ENCODE measurements at regions not wholly inside any gene's neighbourhood (a gene's known extent, or its start where the extent isn't known, plus 50 kb on each side); places are given as distances from the start of the nearest gene placed in this dataset.

DNA sequence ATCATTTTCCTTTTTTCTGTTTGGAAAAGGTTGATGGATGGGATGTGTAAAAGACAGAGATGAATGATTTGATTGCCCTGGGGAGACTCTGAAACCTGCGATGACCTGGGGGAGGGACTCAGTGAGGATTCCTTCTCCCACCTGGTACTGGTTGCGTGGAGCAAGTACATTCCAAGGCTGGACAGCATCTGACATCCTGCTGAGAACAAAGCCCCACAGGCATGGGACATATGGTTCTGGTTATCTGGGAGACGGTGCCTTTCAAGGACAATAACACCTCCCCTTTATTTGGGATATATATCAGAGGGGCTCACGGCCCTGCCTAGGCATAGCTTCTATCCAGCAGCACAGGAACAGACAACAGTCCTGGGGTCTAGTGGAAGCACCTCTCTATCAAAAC is 527.8 kb downstream of the METTL15 start:
- no peak for DNase-seq

DNA sequence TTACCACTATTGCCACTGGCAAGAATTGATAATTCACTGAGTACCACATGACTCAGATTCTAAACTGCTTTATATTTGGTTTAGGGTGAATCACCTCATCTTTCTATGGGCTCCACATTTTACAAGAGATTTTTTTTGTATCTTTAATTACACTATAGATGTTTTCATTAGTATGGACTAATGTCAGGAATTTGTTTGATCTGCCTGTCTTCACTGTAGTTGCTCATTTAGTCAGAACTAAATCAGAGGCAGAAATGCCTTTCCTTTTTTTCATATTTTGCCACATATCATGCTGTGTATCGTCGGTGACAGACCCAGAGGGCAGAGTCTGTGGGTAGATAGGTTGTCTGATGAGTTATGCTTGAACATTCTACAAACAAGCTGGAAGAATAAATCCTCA is 524.1 kb downstream of the METTL15 start:
- DNase-seq, result no peak

DNA sequence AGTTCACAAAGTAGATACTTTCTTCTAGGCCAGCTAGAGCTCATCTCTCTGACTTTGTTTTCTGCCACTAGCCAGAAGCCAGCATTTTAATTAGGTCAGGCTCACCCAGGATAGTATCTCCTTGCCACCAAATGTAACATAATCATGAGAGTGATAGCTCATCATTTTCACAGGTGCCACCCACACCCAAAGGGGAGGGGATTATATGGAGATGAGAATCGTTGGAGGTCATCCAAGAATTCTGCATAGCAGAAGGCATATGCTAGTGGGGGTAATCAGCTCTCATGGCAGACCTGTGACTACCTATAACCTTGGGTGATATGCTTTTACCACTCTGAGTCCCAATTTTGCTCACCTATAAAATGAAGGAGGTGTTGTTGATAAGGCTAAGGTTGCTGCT is 523.0 kb downstream of the METTL15 start:
- DNase-seq, result no peak

- no peak for DNase-seq
Measured at GRCh38 chr11:28629235-28629634, 521.0 kb downstream of the METTL15 start.

DNA sequence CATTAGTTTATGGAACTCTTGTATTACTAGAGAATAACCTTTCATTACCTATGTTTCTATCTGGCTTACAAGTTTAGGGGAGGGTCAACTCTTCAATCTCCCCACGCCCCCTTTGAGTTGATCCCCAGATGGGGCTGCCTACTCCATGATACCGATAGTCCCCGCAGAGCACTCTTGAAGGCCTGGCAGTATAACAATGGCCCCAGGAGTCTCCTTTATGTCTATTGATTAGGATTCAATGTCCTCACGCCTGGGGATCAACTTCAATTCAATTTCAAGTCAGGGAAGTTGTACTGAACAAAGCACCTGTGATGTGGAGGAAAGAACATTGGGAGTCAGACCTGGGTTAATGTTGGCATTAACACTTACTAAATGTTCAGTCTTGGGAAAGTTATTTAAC is 520.2 kb downstream of the METTL15 start:
- no peak for DNase-seq

DNA sequence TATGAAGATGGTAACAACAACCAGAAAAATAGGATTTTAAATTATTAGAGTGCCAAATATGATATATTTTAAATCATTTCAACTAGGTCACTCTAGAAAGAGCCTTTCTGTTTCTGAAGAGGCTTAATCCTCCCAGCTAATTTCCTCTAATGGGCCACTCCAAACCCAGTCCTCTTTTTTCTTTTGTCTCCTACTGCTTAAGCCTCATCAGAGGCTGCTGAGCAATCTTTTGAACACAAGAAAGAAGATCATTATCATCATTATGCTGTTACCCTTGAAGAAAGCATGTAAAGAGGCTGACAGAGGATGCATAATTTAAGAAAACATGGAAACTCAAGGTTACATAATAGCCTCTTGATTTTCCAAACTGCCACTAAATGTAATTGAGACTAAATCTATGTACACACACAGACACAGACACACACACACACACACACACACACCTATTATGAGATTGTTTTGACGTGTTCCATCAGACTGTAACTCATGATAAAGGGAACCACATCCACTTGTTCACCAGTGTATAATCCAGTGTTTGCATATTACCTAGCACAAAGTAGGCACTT is 519.6 kb downstream of the METTL15 start:
- no peak for DNase-seq

- DNase-seq, result no peak
Measured at GRCh38 chr11:28625532-28625931, 517.3 kb downstream of the METTL15 start.

DNA sequence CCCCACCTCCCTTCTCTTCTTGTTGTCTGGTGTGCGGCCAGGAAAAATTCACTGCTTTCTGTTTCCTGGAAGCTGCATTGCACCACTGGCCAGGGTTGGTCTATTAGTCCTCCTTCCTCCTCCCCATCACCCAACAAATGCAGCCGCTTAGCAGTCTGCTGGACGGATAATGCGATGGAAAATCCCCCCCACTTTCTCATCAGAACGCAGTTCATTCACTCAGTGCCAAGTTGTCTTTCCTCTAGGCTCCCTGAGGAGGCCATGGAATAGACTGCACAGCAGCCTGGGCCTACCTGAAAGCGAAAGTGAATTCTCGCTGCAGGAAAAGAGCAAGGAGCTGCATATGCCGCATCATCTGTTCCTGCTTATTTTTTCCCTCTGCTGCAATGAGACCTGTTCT is 513.6 kb downstream of the METTL15 start:
- DNase-seq, result no peak

DNA sequence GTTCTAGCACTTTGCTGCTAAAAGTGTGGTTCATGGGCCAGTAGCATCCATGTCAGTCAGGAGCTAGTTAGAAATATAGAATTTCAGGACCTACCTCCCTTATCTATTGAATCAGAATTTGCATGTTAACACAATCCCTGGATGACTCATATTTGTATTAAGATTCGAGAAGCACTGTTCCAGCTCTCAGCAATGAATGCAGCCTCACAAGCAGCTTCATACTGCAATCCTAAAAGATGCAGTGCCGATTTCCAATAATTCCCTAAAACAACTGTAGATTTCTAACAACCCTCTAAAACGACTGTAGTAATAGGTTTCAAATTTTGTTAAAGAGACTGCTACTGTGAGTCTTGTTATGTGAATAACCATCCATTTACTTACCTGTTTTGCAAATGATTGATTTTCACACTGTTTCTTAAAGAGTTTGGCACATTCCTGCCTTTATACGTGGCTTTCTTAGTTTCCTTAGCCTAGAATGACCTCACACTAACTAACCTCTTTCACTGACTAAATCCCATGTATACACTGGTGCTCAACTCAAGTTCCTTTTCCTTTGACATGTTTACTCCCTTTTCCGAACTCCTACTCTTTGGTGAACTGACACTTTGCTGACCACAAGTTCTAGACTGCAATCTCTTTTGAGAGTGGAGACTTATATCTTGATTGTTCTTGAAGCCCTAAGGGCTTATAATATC is 511.8 kb downstream of the METTL15 start:
- DNase-seq, result no peak

DNA sequence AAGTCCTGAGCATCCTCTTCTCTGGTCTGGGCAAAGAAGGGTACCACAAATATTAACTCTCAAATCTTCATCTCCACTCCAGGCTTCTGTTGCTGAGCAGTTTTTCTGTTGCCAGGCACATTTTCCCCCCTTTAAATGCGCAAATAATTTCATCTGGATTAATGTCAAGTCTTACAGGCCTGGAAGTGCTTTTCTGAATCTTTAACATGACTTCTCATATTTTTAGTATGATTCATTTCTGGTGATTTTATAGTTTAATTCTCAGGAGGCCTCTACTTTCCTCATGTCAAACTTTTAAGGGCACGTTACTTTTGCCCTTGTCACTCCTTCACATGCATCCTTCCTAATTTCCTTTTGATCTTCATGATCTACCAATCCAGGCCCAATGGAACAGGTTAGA is 510.2 kb downstream of the METTL15 start:
- no peak for DNase-seq

DNA sequence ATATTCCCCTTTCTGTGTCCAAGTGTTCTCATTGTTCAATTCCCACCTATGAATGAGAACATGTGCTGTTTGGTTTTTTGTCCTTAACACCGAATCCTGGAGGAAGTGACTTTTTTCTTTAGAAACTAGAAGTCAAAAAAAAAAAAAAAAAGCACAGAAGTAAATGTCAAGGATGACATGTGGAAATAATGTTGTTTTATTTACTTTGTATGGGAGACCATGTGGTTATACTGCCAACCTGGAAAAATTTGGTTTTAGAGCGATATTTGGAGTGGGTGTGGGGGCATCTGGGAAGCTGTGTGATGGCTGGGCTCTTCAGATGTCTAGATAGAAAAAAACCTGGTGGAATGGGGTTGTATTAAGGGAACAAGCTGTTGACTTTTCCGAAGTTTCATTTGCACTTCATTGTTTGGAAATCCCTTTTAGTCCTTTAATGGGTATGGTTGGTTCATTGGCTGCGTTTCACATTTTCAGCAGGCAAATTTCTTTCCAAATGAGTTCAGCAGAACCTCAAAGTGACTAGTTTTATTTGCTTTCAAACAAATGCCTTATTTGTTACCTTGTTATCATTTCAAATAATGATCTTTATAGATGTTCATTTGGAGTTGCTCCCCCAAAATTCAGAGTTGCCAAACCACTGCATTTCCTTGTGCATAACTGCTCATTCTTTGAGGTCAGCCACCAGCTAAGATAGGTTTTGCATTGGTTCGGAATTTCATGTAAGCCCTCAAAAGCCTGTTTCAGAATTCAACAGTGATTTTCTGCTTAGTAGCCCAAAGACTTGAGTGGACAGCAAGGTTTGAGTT is 508.2 kb downstream of the METTL15 start:
- DNase-seq, result no peak

DNA sequence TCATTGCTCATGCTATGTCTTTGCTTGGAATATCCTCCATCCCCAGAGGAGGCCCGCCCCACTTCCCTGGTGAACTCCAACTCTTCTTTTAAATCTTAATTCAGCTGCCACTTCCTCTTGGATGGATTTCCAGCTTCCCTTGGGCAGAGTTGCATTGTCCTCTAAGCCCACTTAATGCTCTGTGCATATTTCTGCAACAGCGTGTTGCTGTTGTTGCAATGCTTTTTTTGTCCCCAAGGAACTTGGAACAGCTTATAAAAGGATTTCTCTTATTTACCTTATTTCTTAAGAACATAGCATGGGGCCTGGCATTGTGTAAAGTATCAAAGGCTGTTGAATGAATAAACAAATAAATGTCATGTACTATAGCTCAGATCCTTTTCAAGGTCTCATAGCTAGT is 507.4 kb downstream of the METTL15 start:
- no peak for DNase-seq

DNA sequence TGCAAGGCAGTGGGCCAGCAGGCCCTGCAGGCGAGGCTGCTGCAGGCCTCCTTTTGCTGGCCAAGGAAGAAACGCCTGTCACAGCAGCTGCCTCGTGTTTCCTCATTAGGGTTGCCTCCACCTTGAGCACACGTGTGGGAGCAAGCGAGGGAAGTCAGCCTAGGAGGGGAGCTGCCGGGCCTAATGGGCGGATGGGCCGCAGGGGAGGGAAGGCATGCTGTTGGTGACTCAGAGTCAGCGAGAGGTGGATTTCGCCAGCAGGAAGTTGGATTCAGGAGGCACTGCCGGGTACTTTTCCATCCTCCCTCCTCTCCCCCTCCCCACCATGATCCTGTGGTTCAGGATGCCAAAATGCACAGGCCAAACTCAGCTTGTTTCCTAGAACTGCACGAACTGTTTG is 498.7 kb downstream of the METTL15 start:
- DNase-seq, result no peak

GRCh38 chr11:28599656-28600055 is 491.5 kb downstream of the METTL15 start:
- no peak for DNase-seq

GRCh38 chr11:28598531-28598930 is 490.3 kb downstream of the METTL15 start:
- no peak for DNase-seq

DNA sequence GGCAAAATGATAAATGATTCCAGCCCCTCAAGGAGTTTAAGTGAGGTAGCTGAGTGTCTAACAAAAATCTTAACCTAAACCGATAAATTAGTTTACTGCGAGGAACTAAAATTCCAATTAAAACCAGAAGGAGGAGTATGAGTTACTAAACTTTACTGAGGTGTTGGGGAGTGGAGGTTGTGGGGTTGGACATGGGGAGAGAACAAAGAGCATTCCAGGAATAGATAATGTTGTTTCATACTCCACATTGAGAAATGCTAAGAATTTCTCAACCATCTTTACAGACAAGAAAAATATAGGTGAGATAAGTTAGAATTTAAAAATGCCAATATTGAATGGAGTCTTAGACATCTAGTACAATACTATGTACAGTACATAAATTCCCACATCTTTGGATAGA is 488.6 kb downstream of the METTL15 start:
- no peak for DNase-seq

DNA sequence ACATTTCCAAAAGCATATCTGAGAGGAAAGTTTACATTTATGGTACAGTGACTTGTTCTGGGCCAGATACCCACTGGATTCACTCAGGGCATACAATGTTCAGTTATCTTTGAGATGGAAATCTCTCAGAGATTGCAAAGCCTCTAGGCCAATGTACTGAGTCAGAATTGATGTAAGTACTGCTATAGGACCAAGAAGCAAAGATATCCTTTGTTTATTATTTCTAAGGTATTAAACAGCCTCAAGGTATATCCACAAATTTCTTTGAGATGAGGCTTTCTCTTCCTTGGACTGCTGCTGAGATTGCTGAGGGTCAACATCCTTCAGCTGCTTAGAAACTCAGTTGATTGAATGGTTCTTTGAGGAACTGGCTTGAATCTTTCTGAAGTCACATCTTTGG is 484.0 kb downstream of the METTL15 start:
- no peak for DNase-seq

GRCh38 chr11:28584992-28585391 is 476.8 kb downstream of the METTL15 start:
- DNase-seq, result no peak

GRCh38 chr11:28582506-28582905 is 474.3 kb downstream of the METTL15 start:
- DNase-seq, result no peak

DNA sequence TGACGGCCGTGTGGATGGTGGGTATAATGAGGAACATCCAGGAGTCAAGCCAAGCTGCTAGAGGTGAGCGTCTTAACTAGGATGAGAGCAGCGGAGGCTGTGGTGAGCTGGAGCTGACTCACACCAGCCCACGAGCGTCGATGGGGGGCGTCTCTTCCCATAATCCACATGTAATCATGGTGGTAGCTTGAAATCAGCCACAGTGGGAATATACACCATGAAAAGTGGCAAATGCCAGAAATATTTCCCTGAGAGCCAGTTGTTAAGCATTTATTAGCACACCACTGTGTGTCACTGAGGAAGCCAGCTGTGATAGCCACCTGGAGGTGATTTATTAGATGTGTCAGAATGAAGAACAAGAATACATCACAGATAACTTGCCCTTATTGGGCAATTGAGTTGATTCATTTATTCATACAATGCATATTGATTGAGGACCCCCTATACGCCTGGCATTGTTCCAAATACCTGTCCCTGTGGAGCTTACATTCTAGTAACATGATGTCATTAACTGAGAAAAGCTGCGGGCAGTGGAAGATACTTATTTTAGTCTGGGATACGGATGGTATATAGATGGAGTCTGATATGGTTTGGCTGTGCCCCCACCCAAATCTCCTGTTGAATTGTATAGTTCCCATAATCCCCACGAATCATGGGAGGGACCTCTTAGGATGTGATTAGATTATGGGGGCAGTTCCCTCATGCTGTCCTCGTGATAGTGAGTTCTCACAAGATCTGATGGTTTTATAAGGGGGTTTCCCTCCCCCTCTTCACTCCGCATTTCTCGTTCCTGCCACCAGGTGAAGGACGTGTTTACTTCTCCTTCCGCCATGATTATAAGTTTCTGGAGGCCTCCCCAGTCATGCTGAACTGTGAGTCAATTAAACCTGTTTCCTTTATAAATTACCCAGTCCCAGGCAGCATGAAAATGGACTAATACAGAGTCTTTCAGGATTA is 473.4 kb downstream of the METTL15 start:
- no peak for DNase-seq

- no peak for DNase-seq
Measured at GRCh38 chr11:28571371-28571770, 463.2 kb downstream of the METTL15 start.

- no peak for DNase-seq
Measured at GRCh38 chr11:28569106-28569505, 460.9 kb downstream of the METTL15 start.

All from DMS153 (cell line).